K562 (cell line): ENCODE measurements at regions not wholly inside any gene's neighbourhood (a gene's known extent, or its start where the extent isn't known, plus 50 kb on each side); places are given as distances from the start of the nearest gene placed in this dataset.

ENCODE experiments used
- KAT7 ChIP-seq: sonication (generic); formaldehyde crosslinking; IDR thresholded peaks from 2 replicates; pipeline ENCODE4 v1.8.0; 2022; ENCODE audit warnings: missing genetic modification reagents, mild to moderate bottlenecking, borderline replicate concordance
- YY1 ChIP-seq, 3 experiments: IDR thresholded peaks; 2 replicates each; pipeline ENCODE4 v1.6.1; 2011; ENCODE audit warnings: low read length in 2 of 3, mild to moderate bottlenecking in 2 of 3, moderate library complexity in 2 of 3, borderline replicate concordance in 1 of 3, control low read depth in 1 of 3, low read depth in 1 of 3; ENCODE audit not compliant: insufficient read depth in 3 of 3, insufficient replicate concordance in 2 of 3, control insufficient read depth in 1 of 3, insufficient read length in 1 of 3; ENCODE audit errors: extremely low read depth in 1 of 3

DNA sequence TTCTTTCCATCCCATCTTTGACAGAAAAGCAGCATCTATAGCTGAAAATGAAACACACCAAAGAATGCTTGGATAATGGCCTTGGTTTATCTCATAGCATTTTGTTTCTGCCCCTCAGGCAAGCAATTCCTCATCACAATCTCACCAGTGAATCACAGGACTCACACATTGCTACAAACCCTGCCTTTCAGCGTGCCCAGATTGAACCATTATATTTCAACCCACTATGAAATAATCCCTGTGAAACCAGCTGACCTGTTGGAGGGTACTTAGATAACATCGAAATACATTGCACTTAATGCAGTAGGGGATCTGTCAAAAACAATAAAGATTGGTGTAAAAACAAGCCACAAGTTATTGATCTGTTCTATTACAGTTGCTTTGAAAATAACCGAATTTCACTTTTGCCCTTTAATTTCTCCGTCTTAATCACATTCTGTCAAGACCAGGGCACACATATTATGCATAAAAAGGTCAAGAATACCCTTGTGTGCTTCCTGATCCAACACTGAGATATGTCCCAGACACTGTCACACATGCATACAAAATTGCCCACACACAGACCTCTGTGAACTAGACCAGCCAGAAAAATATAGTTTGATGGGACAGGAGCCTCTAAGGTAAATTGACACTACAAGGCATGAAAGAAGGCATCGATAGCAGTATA is 839.8 kb downstream of the NTRK3 start:
- no peak for TF ChIP-seq YY1 (IDR thresholded peaks at IDR 0.05; ENCODE audit: borderline replicate concordance in 1 of 3, control insufficient read depth in 1 of 3, extremely low read depth in 1 of 3, insufficient read depth in 3 of 3, insufficient read length in 1 of 3, insufficient replicate concordance in 2 of 3, low read depth in 1 of 3, low read length in 2 of 3)
- no peak for TF ChIP-seq KAT7 (CRISPR knock-in tag)
